Prostate gland (tissue), 2 donors: ENCODE measurements at regions not wholly inside any gene's neighbourhood (a gene's known extent, or its start where the extent isn't known, plus 50 kb on each side); places are given as distances from the start of the nearest gene placed in this dataset.

Experiments used
- CTCF ChIP-seq, 4 experiments: fragments of 200-600 bp in 2 of 4; fragments of 450-650 bp in 2 of 4; sonication (generic) in 2 of 4; IDR thresholded peaks; 1 replicate in 3 of 4; 2 replicates in 1 of 4; pipeline ENCODE4 v1.5.1; 2016 to 2019; ENCODE audit warnings: antibody characterized with exemption in 4 of 4, mild to moderate bottlenecking in 2 of 4, moderate library complexity in 2 of 4
- POLR2A ChIP-seq: fragments of 450-650 bp; IDR thresholded peaks from one replicate; pipeline ENCODE4 v1.6.1; 2016; ENCODE audit warnings: antibody characterized with exemption, mild to moderate bottlenecking
- POLR2AphosphoS5 ChIP-seq: sonication (generic); formaldehyde crosslinking; IDR thresholded peaks from one replicate; pipeline ENCODE4 v1.6.1; 2017; ENCODE audit warnings: antibody characterized with exemption

GRCh38 chr4:125200556-125200955 is 114.2 kb upstream of the FAT4 start:
- TF ChIP-seq CTCF (IDR thresholded peaks at IDR 0.05) (no peak), POLR2A (no peak), POLR2AphosphoS5 (no peak)
